K562 (cell line): ENCODE measurements at regions not wholly inside any gene's neighbourhood (a gene's known extent, or its start where the extent isn't known, plus 50 kb on each side); places are given as distances from the start of the nearest gene placed in this dataset.

Source experiments
- ATAC-seq: fragments of 200-7000 bp; cut with Tn5 transposase; 3 replicates; pipeline ENCODE4 v1.9.1; 2020; ENCODE audit warnings: moderate library complexity
- BruUV-seq: library from RNA; stranded (reverse); fragments of 400-500 nt; replicated peaks from 2 replicates; lab custom pipeline; 2021; lab: Mats Ljungman, UMichigan
- CTCF ChIA-PET: fragments of 300-600 bp; formaldehyde crosslinking; extraction: SDS; loops from one replicate; lab custom pipeline; 2021; ENCODE audit warnings: low intra/inter-chr PET ratio; lab: Yijun Ruan, JAX
- POLR2A ChIA-PET: fragments of 300-600, 350-650 bp; sonication (Branson Sonifier 250); formaldehyde crosslinking; extraction: SDS; loops from one replicate; lab custom pipeline; 2021; ENCODE audit warnings: antibody characterized with exemption, inconsistent platforms; lab: Yijun Ruan, JAX
- DNase-seq, 4 experiments: peaks; one replicate each; pipeline versions ENCODE4 v3.0.0 to v3.0.0-alpha.2; 2011 to 2018; ENCODE audit warnings: low spot score in 3 of 4, mixed read lengths in 3 of 4; ENCODE audit errors: extremely low read depth in 1 of 4
- FAIRE-seq: peaks from 2 replicates; lab custom pipeline; 2011; peaks lifted over from hg19 to GRCh38; lab: Jason Lieb, UNC
- H2AFZ ChIP-seq: 2 replicates; pipeline ENCODE4 v1.6.0; 2011; ENCODE audit warnings: low read depth, low read length, control low read depth, inconsistent platforms
- H3K27ac ChIP-seq: fragments of 200-600 bp; 3 replicates; pipeline ENCODE4 v1.8.0; 2011; ENCODE audit warnings: low read depth, mild to moderate bottlenecking, control low read depth, inconsistent platforms, low read length, moderate library complexity, mixed read lengths; ENCODE audit errors: extremely low read depth
- H3K27me3 ChIP-seq, 2 experiments: fragments of 300-600 bp in 1 of 2; 2 replicates in 1 of 2; 3 replicates in 1 of 2; pipeline versions ENCODE4 v1.6.0 to v1.8.0; 2011; ENCODE audit warnings: inconsistent platforms in 2 of 2, low read length in 2 of 2, mild to moderate bottlenecking in 1 of 2, mixed read lengths in 1 of 2, moderate library complexity in 1 of 2; ENCODE audit not compliant: control insufficient read depth in 2 of 2, insufficient read depth in 2 of 2
- H3K36me3 ChIP-seq: fragments of 300-600 bp; 3 replicates; pipeline ENCODE4 v1.8.0; 2011; ENCODE audit warnings: mild to moderate bottlenecking, low read length, inconsistent platforms; ENCODE audit not compliant: control insufficient read depth, insufficient read depth
- H3K4me1 ChIP-seq, 2 experiments: fragments of 200-600 bp in 1 of 2; replicated peaks in 1 of 2; 2 replicates in 1 of 2; 3 replicates in 1 of 2; pipeline versions ENCODE4 v1.5.1 to v1.8.0; 2011; ENCODE audit warnings: inconsistent platforms in 2 of 2, low read length in 2 of 2, mild to moderate bottlenecking in 1 of 2, mixed read lengths in 1 of 2, moderate library complexity in 1 of 2; ENCODE audit not compliant: control insufficient read depth in 2 of 2, insufficient read depth in 2 of 2
- H3K4me2 ChIP-seq: 2 replicates; pipeline ENCODE4 v1.6.1; 2011; ENCODE audit warnings: low read length, control low read depth, inconsistent platforms, mixed read lengths; ENCODE audit not compliant: insufficient read depth
- H3K4me3 ChIP-seq: fragments of 200-600 bp; sonication (generic), shearing (Covaris generic); 2 replicates; pipeline ENCODE4 v1.5.1; 2016; ENCODE audit warnings: control low read depth, inconsistent platforms
- H3K79me2 ChIP-seq: fragments of 200-600 bp; 3 replicates; pipeline ENCODE4 v1.8.0; 2011; ENCODE audit warnings: low read length, inconsistent platforms; ENCODE audit not compliant: control insufficient read depth, insufficient read depth
- H3K9ac ChIP-seq, 2 experiments: 2 replicates each; pipeline versions ENCODE4 v1.6.0 to v1.6.1; 2011; ENCODE audit warnings: low read depth in 2 of 2, low read length in 2 of 2, control low read depth in 1 of 2, inconsistent platforms in 1 of 2, mild to moderate bottlenecking in 1 of 2, mixed read lengths in 1 of 2; ENCODE audit not compliant: insufficient read depth in 1 of 2
- H3K9me1 ChIP-seq: one replicate; pipeline ENCODE4 v1.6.0; 2011; ENCODE audit warnings: inconsistent platforms, mild to moderate bottlenecking, low read length, moderate library complexity; ENCODE audit not compliant: control insufficient read depth, insufficient read depth
- H3K9me3 ChIP-seq: replicated peaks from 2 replicates; pipeline ENCODE4 v1.5.1; 2011; ENCODE audit warnings: low read depth, low read length, inconsistent platforms; ENCODE audit not compliant: control insufficient read depth, insufficient read depth
- H4K20me1 ChIP-seq: replicated peaks from 2 replicates; pipeline ENCODE4 v1.6.1; 2011; ENCODE audit warnings: low read length, inconsistent platforms, mixed read lengths; ENCODE audit not compliant: control insufficient read depth, insufficient read depth
- DEAF1 ChIP-seq: fragments of 450-650 bp; formaldehyde crosslinking; IDR thresholded peaks from 2 replicates; pipeline ENCODE4 v1.4.0; 2020; ENCODE audit warnings: mild to moderate bottlenecking, moderate library complexity
- EHMT2 ChIP-seq: fragments of 450-650 bp; IDR thresholded peaks from 2 replicates; pipeline ENCODE4 v1.6.1; 2018; ENCODE audit warnings: antibody characterized with exemption
- FOXK2 ChIP-seq, 2 experiments: fragments of 450-650 bp; IDR thresholded peaks in 1 of 2; conservative IDR thresholded peaks in 1 of 2; 2 replicates each; pipeline ENCODE4 v1.6.1; 2016; ENCODE audit warnings: low read depth in 2 of 2, mild to moderate bottlenecking in 1 of 2
- FOXP4 ChIP-seq: sonication (generic); formaldehyde crosslinking; IDR thresholded peaks from 2 replicates; pipeline ENCODE4 v1.8.0; 2022; ENCODE audit warnings: mild to moderate bottlenecking, missing genetic modification reagents, borderline replicate concordance
- MEIS2 ChIP-seq: fragments of 450-650 bp; IDR thresholded peaks from 2 replicates; pipeline ENCODE4 v1.6.1; 2014; ENCODE audit warnings: mild to moderate bottlenecking; ENCODE audit not compliant: partially characterized antibody
- NBN ChIP-seq: fragments of 450-650 bp; IDR thresholded peaks from 2 replicates; pipeline ENCODE4 v1.6.1; 2016; ENCODE audit warnings: low read depth, mild to moderate bottlenecking
- NCOA1 ChIP-seq: fragments of 450-650 bp; IDR thresholded peaks from 2 replicates; pipeline ENCODE4 v1.6.1; 2016; ENCODE audit warnings: low read depth
- NR3C1 ChIP-seq: sonication (generic); formaldehyde crosslinking; IDR thresholded peaks from 2 replicates; pipeline ENCODE4 v1.8.1; 2022; ENCODE audit warnings: missing genetic modification reagents
- POLR2A ChIP-seq: fragments of 450-650 bp; conservative IDR thresholded peaks from 2 replicates; pipeline ENCODE4 v1.6.1; 2016
- SAP30 ChIP-seq: fragments of 200-600 bp; sonication (generic); IDR thresholded peaks from 2 replicates; pipeline ENCODE4 v1.6.1; 2012; ENCODE audit warnings: borderline replicate concordance, low read depth, mild to moderate bottlenecking, moderate library complexity, low read length, control low read depth, inconsistent platforms; ENCODE audit not compliant: insufficient read depth, poor library complexity, severe bottlenecking
- SIRT6 ChIP-seq: IDR thresholded peaks from one replicate; pipeline ENCODE4 v1.6.1; 2012; ENCODE audit warnings: low read depth, mild to moderate bottlenecking, control low read depth, inconsistent platforms, low read length, moderate library complexity
- TEAD1 ChIP-seq, 2 experiments: fragments of 450-650 bp in 1 of 2; sonication (generic) in 1 of 2; formaldehyde crosslinking; IDR thresholded peaks; 2 replicates each; pipeline versions ENCODE4 v1.4.0 to v1.8.0; 2020 to 2022; ENCODE audit warnings: mild to moderate bottlenecking in 2 of 2, missing genetic modification reagents in 1 of 2
- WHSC1 ChIP-seq: IDR thresholded peaks from one replicate; pipeline ENCODE4 v1.6.1; 2012; ENCODE audit warnings: low read length, control low read depth, inconsistent platforms
- ZNF398 ChIP-seq: fragments of 250-450 bp; sonication (Bioruptor Pico); IDR thresholded peaks from 2 replicates; pipeline ENCODE4 v1.8.0; 2021; ENCODE audit warnings: moderate library complexity, mild to moderate bottlenecking, inconsistent platforms
- WGBS: fragments of 100-300 bp; shearing (Covaris generic); methylation state at CpG from one replicate; pipeline ENCODE4 v1.1.6; 2016; ENCODE audit warnings: low coverage, mixed read lengths; ENCODE audit not compliant: insufficient coverage; ENCODE audit errors: missing lambda C conversion rate; 5-methylcytosine and 5-hydroxymethylcytosine counted together
- in situ Hi-C: fragments of 300-500 bp; cut with MboI; formaldehyde crosslinking; loops from 4 replicates; pipeline ENCODE4 v1.15.0; 2018; ENCODE audit warnings: inconsistent platforms, mixed read lengths
- intact Hi-C: fragments of 100-400 bp; cut with micrococcal nuclease; formaldehyde crosslinking; loops from 2 replicates; pipeline ENCODE4 v1.14.2; 2022

- Histone ChIP-seq H3K27me3 (no peaks in the 10 kb centered on the region), H3K9me3 (no peaks in the 10 kb centered on the region), H3K27ac (no peak overlapping the region), H3K79me2 (no peaks in the 10 kb centered on the region), H3K9ac (no peak overlapping the region), H3K36me3 (no peaks in the 10 kb centered on the region), H2AFZ (no peak overlapping the region), H3K4me2 (no peak overlapping the region), H3K4me1 (no peaks in the 10 kb centered on the region), H3K4me3 (no peak overlapping the region), H3K9me1 (no peaks in the 10 kb centered on the region), H4K20me1 (no peaks in the 10 kb centered on the region)
- POLR2A ChIA-PET: no interaction called here
- no peak for FAIRE-seq
- TF ChIP-seq EHMT2 (no peak), SAP30 (no peak), SIRT6 (no peak), NCOA1 (no peak), FOXP4 (no peak), TEAD1 (CRISPR knock-in tag; IDR thresholded peaks at IDR 0.05) (no peak), DEAF1 (CRISPR knock-in tag) (no peak), FOXK2 (conservative IDR thresholded peaks at IDR 0.05 in 1 of 2, IDR thresholded peaks at IDR 0.05 in 1 of 2; ENCODE audit: low read depth in 2 of 2) (no peak), ZNF398 (no peak), MEIS2 (no peak), WHSC1 (no peak), NR3C1 (CRISPR knock-in tag) (no peak), POLR2A (no peak), NBN (no peak)
- no peak for DNase-seq
- intact Hi-C loops: no loop called here
- no peak for ATAC-seq
- whole genome bisulfite sequencing: 2% methylated on average over 6 of the region's 6 CpGs
- in situ Hi-C loops: no loop called here
- CTCF ChIA-PET: no interaction called here
- BruUV-seq: no TSS peak
Measured at GRCh38 chr1:94302497-94302896, 65.1 kb upstream of the ARHGAP29 start.
